Suppressor macrophage treated with lipopolysaccharide for 1 hour (primary cell): ENCODE measurements at regions not wholly inside any gene's neighbourhood (a gene's known extent, or its start where the extent isn't known, plus 50 kb on each side); places are given as distances from the start of the nearest gene placed in this dataset.
"Not testable (repeated sequence)": the region's sequence is repeated elsewhere in the genome, so short reads cannot be mapped to it uniquely, and the experiment has no call there.

Experiments
- DNase-seq, 3 donors: peaks; one replicate each; pipeline ENCODE4 v3.0.0-alpha.2; 2020 to 2022

DNA sequence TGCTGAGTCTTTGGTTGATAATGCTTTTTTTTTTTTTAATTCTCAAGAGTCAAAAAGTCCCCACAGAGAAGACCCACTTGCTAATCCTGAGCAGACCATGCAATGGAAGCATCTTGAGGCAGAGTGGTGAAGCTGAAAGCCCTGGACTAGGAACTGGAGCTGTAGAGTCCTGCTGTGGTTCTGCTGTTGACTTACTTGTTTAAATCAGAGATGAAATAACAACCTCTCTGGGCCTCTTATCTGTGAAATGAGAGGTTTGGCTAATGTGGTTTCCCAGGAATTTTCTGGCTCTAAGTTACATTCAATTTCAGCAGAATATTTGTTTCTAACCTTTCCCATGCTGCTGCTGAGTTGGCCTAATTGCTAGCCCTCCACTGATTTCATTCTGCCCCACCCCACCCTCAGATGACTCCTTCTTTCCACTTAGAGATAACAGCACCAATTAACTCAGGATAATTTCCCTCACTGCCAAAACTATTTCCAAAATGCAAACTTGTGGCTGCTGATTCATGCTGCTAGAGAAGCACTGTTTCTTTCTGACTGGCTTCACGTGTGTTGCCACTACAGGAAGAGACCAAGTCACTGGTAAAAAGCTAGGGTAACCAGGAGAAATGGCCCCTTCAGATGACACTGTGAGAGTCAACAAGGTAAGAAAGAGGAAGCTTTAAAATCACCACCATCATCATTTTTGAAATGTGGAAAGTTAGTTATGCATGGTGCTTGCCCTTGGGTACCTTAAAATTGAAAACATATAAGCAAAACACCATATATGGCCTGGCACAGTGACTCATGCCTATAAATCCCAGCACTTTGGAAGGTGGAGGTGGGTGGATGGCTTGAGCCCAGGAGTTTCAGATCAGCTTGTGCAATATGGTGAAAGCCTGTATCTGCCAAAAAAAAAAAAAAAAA, 326.4 kb downstream of the DCHS2 start:
- DNase-seq = no peak

DNA sequence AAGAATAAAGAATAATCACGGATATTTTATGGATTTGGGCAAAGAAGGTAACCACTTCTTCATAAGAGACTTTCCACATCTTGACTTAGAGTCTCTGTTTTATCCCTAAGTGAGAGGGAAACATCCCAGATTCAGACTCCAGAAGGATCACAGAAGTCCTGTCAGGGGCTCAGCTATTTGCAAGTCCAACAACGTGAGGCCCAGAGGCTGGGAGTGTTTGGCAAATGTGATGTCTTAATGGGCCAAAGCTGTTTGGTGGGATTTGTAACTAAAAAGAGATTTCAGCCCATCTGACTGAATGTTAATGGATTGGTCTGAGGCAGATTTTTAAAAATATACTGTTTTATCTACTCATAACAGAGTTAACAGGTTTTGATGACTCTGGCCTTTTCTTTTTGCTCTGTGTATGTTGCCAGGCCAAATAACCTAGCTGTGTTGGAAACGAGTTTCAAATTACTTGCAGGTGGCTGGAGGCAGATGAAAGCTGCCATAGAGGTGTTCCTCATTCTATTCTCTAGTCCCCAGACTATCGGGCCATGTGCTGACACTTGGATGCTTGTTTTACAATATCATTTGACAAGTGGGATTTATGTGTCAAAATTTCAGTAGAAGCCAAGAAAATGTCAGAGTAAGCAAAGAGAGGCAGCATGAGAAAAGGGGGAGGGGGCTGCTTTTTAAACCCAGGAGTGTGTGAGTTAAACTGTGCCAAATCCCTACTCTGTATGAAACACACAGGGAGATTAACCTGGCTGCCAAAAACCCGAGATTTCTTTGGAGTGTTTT, 330.9 kb downstream of the DCHS2 start:
- DNase-seq = no peak

DNA sequence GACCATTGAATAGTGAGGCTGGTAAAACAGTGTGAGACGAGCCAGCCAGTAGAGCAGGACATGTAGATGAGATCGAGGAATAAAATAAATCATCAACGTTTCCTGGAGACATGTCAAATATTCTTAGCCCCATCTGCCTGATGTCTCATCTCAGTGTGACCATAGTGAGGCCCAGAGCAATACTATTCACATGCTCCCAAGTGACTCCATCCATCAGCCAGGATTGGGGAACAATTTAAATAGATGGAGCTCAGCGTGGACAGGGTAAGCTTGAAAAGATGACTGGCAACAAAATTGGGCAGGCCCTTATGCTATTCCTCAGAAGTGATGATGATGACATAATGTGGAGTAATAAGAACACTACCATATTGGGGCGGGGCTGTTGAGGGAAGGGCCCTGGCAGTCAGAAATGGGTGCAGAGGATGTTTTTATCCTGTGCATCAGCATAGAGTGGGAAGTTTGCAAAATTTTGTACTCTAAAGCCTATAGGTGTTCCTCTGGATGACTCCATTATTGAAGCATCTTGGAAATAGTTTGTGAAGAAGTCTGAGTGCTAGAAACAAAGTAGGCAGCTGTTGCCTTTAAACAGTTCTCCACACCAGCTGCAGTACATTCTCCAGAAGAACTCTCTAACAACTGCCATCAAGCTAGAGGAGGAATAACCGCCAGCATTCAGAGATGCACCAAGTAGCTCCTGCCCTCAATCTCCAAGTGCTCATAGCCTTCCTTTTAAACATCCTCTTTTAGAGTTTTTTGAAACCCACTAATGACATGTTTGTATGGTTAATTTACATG, 333.0 kb downstream of the DCHS2 start:
- DNase-seq = no peak

DNA sequence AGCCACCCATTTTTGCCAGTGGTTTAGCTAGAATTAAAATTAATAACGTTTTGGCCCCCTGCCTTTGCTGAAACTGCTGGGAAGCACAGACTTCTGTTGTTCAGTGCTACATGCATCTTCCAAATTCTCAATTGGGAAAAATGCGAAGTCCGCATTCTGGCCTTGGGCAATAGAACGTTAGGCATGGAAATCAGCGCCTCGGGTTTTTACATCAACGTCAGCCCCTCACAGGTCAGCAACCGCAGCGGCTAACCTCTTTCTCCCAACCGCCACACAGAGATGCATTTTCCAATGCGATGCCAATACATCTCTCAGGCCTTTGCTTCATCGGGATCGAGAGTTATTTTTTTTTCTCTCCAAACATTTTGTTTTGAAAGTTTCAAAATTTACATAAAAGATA, 339.1 kb downstream of the DCHS2 start:
- no peak for DNase-seq

DNA sequence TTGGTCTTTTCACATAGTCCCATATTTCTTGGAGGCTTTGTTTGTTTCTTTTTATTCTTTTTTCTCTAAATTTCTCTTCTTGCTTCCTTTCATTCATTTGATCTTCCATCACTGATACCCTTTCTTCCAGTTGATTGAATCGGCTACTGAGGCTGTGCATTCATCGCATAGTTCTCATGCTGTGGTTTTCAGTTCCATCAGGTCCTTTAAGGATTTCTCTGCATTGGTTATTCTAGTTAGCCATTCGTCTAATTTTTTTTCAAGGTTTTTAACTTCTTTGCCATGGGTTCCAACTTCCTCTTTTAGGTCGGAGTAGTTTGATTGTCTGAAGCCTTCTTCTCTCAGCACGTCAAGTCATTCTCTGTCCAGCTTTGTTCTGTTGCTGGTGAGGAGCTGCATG, 342.4 kb downstream of the DCHS2 start:
- DNase-seq = not testable (repeated sequence)

DNA sequence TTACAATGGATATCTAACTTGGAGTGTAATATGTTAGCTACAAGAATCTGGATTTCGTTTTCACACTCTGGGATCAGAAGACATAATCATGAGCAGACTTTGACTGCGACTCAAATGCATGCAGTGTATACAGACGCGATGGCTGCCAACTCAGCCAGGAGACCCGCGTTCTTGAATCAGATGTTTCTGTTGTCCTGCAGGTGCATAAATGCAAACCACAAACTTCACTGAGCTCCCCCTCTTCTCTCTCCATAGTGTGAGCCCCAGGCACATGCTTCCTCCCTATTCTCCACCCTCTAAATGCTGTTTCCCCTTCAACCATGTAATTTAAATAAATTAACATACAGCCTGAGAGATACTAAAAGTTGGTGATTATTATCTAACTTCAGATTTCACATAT, 347.9 kb downstream of the DCHS2 start:
- DNase-seq = no peak

DNA sequence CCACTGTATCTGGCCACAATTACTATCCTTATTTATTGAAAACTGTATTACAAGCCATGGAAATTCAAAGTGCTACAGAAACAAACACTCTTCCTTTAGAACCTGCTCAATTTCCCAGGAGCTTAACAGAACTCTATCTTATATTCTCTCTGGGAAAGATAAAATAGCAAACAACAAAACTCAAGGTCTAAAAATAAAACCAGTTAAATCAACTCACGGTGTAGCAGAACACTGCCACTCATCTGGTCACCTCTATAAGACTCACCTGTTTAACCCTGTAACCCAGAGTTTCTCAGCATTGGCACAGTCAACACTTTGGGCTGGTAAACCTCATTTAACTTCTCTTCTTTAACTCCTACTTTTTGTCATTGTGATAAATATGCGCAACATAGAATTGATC, 348.9 kb downstream of the DCHS2 start:
- DNase-seq = no peak

DNA sequence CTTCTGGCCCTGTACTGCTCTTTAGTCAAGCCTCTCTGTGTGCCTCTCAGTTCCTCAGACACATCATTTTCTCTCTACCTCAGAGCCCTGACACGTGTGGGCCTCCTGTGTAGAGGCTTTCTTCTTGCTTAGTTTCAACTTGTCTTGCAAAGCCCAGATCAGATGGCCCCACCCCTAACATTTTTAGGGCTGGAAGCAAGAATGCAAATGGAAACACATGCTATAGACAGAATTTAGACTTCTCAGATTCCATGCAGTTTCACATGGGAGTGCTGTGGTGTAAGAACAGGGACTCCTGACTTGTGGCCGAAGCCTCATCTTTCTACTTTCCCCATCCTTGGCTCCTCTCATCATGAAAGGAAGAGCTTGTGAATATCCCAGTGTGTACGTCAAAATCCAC, 350.7 kb downstream of the DCHS2 start:
- DNase-seq = no peak

DNA sequence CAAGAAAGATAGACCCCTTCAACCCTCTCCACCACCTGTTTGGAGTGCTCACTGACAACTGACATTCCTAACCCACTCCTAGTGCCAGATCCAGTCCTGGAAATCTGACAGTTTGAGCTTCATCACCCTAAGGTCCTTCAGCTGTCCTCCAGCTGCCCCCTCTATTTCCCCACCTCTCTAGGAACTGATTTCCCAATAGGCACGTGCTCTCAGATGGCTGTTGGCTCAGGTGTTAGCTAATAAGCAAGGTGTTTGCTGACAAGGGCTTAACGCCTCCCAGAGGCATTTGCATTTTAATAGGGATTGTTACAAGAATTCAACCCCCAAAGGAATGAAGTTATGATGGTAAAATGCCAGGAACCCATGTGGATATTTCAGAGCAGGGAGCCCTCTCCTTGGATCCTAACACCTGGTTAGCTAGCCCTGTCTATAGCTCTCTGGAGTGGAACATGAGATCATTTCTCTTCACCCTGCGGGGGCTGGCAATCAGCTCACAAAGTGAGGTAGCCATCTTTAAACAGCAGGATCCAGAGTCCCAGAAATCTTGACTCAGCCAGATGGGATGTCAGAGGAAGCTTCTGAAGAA, 348.5 kb upstream of the SFRP2 start:
- DNase-seq = no peak

DNA sequence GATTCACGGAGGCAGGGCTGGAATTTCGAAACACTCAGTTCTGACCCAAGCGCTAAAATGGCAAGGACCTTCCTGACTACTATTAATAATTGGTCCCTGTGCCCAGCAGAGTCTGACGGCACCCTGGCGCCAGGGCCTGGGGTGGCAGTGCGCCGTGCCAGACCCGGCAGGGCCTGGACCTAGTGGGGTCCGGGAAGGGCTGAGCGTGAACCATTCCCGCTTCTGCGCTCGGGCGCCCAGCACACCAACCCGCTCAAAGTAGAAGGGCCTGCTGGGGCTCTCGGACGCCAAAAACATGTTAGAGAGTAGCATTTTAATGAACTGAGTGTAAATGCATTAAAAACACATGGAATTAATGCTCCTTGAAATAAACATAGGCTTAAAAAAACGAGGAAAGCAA, 346.7 kb upstream of the SFRP2 start:
- DNase-seq = no peak

DNA sequence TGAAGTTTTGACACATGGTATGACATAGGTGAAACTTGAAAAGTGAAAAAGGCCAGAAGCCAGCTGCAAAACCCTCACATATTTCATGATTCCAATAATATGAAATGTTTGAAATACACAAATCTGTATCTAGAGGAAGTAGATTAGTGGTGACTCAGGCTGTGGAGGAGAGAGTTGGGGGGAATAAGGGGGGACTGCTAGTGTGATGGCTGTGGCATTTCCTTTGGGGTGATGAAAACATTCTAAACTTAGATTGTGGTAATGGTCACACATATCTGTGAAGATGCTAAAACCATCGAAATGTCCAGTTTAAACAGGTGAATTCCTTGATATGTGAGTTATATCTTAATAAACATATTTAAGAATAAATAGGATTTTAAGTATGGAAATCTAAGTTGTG, 343.5 kb upstream of the SFRP2 start:
- no peak for DNase-seq

DNA sequence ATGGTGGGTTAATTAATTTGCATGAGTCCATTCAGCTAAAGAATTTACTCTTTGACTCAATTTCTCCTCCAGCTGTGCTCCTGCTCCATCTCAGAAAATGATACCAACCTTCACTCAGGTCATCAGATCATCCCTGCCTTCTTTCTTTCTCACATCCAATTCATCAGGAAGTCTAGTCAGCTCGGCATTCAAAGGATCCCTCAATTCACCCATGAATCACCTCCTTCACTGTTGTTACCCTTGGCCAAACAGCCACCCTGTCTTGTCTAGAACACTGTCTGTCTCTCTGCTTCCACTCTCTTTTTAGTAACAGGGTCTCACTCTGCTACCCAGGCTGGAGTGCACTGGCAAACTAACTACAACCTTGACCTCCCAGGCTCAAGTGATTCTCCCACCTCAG, 337.4 kb upstream of the SFRP2 start:
- DNase-seq = no peak

DNA sequence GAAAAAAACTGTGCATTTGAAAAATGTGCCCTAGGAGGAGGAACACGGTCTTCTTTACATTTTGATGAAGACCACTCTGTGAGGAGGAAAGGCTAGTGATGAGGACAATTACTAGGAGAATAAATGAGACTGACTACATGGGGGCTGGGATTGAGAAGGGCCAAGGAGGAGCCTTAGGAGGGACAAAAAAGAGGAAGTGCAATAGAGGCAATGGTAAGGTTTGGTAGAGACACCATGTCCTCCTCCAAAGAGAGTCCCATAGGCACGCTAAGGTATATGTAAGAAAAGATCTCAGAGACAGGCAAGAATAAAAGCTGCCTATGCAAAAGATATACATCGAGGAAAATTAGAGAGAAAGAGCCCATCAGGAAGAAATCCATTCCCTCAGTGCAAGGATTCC, 336.5 kb upstream of the SFRP2 start:
- no peak for DNase-seq

DNA sequence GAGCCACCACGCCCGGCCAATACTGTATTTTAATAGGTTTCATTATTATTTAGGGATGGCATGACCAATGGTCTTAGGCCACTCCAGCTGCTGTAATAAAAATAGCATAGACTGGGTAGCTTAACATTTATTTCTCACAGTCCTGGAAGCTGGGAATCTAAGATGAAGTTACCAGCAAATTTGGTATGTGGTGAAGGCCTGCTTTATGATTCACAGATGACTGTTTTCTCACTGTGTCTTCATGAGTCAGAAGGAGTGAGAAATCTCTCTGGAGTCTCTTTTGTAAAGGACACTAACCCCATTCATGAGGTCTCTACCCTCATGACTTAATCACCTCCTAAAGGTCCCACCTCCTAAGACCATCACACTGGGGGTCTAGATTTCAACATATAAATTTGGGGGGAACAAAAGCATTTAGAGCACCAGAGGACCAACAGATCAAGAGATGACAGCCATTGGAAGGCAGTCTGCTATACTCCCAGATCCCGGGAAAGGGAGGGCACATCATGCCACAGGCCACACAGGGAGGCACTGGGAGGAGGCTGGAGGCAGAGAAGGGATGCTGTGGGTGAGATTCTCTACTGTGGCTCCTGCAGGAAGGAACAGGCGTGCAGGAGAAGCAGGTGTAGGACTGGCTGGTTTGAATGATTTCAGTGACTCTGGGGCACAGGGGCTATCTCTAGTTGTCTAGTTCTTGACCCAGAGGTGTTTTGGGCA, 335.8 kb upstream of the SFRP2 start:
- DNase-seq = no peak

DNA sequence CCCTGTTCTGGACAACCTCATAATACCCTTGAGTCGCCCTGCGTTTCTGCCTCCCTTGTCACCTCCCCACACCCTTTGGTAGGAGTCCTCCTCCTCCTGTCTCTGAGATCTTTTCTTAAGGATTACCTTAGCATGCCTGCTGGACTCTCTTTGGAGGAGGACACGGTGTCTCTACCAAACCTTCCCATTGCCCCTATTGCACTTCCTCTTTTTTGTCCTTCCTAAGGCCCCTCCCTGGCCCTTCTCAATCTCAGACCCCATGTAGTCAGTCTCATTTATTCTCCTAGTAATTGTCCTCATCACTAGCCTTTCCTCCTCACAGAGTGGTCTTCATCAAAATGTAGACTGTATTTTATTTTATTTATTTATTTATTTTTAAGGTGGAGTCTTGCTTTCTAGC, 335.0 kb upstream of the SFRP2 start:
- no peak for DNase-seq

DNA sequence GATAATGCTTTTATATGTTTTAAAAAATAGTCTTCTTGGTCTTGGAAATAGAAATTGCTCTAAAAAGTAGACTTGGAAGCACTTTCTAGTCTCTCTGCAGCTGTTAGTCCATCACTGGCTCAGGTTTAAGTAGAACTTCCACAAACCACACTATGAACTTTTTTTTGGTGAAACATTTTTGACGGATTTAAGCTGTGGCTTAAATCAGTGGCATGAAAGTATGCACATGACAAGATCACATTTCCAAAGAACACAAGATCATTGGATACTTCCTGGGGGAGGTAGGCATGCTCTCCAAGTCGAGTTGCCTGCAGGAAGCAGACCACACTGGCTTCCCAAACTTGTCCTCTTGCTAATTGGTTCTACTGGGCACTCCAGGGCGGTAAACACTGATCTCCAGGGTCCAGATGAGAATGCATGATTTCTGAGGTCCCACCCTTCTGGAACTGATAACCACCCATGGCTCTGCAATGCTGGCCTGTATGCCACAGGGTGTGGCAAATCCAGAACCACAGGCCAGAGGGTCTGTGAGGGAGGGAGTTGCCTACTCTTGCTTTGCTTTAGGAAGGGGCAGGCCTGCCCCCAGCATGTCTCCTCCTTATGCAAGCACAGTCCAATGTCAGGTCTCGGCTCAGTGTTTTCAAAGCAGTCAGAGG, 331.9 kb upstream of the SFRP2 start:
- DNase-seq = no peak

DNA sequence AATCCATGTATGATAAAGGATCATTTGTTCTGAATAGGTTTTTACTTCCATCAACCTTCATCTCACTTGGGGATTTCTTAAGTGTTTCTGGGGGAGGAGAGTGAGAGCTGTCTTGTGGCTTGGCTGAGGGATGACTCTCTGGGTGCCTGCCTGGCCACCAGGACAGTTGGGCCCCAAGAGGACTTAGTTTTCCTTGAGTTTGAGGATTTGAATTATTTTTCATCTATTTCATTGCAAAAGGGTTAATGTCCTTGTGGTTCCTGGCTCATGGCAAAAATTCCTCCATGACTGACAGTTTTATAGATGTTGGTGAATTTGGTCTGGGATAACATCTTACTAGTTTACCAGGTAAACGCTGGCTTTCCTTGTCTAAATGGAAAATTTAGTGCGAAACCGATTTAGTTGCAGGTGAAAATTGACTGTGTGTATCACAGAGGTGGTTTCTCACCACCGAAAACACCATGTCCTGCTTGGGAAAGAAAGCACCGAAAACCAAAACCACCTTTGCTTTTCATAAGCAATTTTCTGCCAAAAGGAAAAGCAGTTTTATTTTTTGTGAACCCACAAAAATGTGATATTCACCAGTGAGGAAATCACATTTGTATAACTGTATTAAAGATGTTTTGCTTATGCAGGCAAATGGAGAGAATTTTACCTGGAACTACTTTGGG, 331.3 kb upstream of the SFRP2 start:
- DNase-seq = no peak

DNA sequence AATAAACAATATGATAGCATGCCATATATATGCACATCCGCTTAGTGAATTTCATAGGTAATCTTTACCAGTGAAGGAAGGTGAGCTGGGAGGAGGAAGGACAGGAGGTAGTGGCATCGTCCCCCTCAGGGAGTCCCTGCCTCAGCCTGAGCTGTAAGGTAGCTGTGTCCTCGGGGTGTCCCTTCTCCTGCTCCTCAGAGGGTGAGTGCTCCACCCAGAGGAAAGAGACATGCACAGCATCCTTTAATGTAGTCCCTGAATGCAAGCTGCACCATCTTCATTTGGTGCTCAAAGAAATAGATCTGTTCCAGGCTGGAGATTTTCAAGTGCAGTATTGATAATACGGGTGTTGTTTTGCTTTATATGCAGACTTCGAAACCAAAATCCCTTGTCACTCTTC, 330.4 kb upstream of the SFRP2 start:
- DNase-seq = no peak

DNA sequence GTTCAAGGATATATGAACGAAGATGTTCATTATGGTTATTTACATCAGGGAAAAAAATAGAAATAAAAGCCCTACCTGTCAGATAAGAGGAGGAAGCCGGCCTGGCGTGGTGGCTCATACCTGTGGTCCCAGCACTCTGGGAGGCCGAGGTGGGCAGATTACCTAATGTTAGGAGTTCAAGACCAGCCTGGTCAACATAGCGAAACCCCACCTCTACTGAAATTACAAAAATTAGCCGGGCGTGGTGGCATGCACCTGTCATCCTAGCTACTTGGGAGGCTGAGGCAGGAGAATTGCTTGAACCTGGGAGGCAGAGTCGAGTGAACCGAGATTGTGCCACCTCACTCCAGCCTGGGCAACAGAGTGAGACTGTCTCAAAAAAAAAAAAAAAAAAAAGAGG, 328.8 kb upstream of the SFRP2 start:
- not testable (repeated sequence) for DNase-seq

DNA sequence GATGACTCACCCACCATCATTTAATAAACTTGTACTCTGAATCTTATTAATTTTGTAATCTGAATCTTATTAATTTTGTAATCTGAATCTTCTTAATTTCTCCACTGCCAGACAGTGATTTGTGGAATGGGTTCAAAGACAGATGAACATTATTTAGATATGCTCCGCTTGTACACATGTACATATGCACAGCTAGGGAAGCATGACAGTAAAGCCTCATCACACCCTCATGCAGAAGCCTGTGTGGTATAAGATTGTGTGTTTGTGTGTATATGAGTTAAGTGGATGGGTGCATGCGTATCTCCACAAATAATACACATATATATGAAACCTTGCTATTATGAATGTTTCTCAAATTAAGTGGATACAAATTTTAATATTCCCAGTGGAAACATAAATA, 318.5 kb upstream of the SFRP2 start:
- no peak for DNase-seq

DNA sequence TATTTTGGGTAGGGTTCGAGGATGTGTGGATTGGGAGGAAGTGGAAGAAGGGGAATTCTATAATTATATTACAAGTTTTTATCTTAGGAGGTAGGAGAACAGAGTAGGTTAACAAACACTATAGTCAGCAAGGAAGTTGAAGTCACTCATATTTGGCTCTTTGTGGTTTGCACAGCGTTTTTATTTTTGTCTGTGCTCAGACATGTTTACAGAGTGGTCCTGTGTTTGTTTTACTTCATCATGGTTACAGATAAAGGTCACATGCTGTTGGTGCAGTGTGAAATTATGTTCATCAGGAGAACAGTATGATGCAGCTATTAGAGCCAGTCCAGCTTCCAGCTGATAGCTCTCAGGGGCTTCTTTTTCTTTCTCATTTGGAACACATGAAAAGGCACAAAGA, 299.9 kb upstream of the SFRP2 start:
- no peak for DNase-seq
